ENCODE measurements at regions not wholly inside any gene's neighbourhood (a gene's known extent, or its start where the extent isn't known, plus 50 kb on each side); places are given as distances from the start of the nearest gene placed in this dataset.

- no peak for TF ChIP-seq CTCF (IDR thresholded peaks at IDR 0.05)
- TF ChIP-seq EZH2phosphoT487 (IDR thresholded peaks at IDR 0.05): no peak
- TF ChIP-seq EZH2 (IDR thresholded peaks at IDR 0.05): no peak
These were observed 555.8 kb upstream of the CDH9 start for GRCh38 chr5:27594141-27594540.
